ENCODE measurements at regions not wholly inside any gene's neighbourhood (a gene's known extent, or its start where the extent isn't known, plus 50 kb on each side); places are given as distances from the start of the nearest gene placed in this dataset.
A peak's percentile ranks its signal among the peaks of the same experiment; 100 is the strongest.
"Not testable (repeated sequence)": the region's sequence is repeated elsewhere in the genome, so short reads cannot be mapped to it uniquely, and the experiment has no call there.

GRCh38 chrY:18393633-18394032, 152.9 kb upstream of the HSFY1 start:
- H3K36me3 Mint-ChIP-seq (ENCODE audit: low read depth); H3K9me3 ChIP-seq (ENCODE audit: control insufficient read depth, low read length, poor library complexity, severe bottlenecking); H3K27ac Mint-ChIP-seq; H3K4me3 Mint-ChIP-seq; ATAC-seq; DNase-seq; H3K4me1 Mint-ChIP-seq; H3K27me3 Mint-ChIP-seq: not testable (repeated sequence)

DNA sequence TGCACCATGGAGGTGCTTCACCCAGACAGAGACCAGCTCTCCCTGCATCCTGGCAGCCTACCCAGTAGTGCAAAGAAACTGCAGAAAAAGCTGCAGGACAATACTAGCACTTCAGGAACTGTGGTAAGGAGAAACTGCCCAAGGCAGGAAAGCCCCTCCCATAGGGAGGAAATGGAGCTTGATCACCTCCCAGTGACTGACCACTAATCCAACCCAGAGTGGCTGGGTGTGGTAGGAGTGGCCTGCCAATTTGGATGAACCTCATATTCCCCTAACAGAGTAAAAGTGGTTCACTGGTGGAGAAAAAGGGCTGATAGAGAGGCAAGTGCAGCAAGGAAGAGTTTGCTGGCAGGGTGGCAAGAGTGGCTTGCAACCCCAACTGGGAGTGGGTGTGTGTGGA, 125.7 kb upstream of the HSFY1 start:
- not testable (repeated sequence) for H3K27ac Mint-ChIP-seq; DNase-seq; H3K9me3 ChIP-seq (ENCODE audit: control insufficient read depth, low read length, poor library complexity, severe bottlenecking); H3K36me3 Mint-ChIP-seq (ENCODE audit: low read depth); H3K4me3 Mint-ChIP-seq; ATAC-seq; H3K4me1 Mint-ChIP-seq; H3K27me3 Mint-ChIP-seq

- H3K27ac Mint-ChIP-seq; H3K36me3 Mint-ChIP-seq (ENCODE audit: low read depth); H3K9me3 ChIP-seq (ENCODE audit: control insufficient read depth, low read length, poor library complexity, severe bottlenecking); DNase-seq; H3K27me3 Mint-ChIP-seq; ATAC-seq; H3K4me1 Mint-ChIP-seq; H3K4me3 Mint-ChIP-seq: not testable (repeated sequence)
Measured at GRCh38 chrY:18421457-18421856, 125.1 kb upstream of the HSFY1 start.

- not testable (repeated sequence) for H3K27ac Mint-ChIP-seq, H3K4me3 Mint-ChIP-seq
- ATAC-seq = peak; percentile 65
Measured at GRCh38 chrY:18423970-18424608, 122.4 kb upstream of the HSFY1 start.

DNA sequence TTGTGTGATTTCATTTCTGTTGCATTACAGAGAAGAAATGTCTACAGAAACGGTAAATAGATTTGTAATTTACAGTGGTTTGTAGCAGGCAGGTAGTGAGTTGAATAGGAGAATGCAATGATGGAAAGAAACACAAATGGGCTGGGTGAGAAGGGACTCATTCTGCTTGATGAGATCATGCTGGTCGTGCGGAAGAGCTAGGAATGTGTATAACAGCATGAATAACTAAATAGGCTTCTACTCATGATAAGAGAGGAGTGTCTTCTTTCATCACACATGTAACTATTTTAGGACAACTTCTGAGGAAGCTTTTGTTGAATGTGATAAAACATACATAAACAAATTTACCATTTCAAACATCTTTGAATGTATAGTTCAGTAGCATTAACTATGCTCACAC, 113.0 kb upstream of the HSFY1 start:
- not testable (repeated sequence) for ATAC-seq, H3K4me3 Mint-ChIP-seq

More at GRCh38 chrY:18423970-18424608, 122.4 kb upstream of the HSFY1 start:
- not testable (repeated sequence) for H3K9me3 ChIP-seq (ENCODE audit: control insufficient read depth, low read length, poor library complexity, severe bottlenecking); H3K4me1 Mint-ChIP-seq; DNase-seq; H3K36me3 Mint-ChIP-seq (ENCODE audit: low read depth); H3K27me3 Mint-ChIP-seq

GRCh38 chrY:18445853-18446252, 100.7 kb upstream of the HSFY1 start:
- DNase-seq; H3K27me3 Mint-ChIP-seq; H3K36me3 Mint-ChIP-seq (ENCODE audit: low read depth); H3K4me1 Mint-ChIP-seq; H3K27ac Mint-ChIP-seq; H3K9me3 ChIP-seq (ENCODE audit: control insufficient read depth, low read length, poor library complexity, severe bottlenecking); H3K4me3 Mint-ChIP-seq: not testable (repeated sequence)
- ATAC-seq = peak; percentile 77

More for the DNA sequence above, 113.0 kb upstream of the HSFY1 start:
- not testable (repeated sequence) for H3K4me1 Mint-ChIP-seq; H3K36me3 Mint-ChIP-seq (ENCODE audit: low read depth); H3K27me3 Mint-ChIP-seq; DNase-seq; H3K9me3 ChIP-seq (ENCODE audit: control insufficient read depth, low read length, poor library complexity, severe bottlenecking); H3K27ac Mint-ChIP-seq

DNA sequence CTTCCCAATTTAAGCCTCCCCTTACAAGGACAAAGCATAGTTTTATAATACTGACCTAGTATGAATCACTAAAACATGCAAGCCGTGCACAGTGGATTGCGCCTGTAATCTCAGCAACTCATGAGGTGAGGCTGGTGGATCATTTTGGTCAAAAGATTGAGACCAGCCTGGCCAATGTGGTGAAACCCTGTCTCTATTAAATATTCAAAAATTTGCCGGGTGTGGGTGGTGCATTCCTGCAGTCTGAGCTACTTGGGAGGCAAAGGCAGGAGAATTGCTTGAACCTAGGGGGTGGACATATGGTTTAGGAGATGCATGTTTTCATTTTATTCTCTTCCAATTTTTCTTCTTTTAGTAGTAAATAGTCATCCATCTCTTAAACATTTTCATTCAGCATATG, 93.7 kb upstream of the HSFY1 start:
- H3K27ac Mint-ChIP-seq; ATAC-seq; DNase-seq; H3K4me3 Mint-ChIP-seq; H3K27me3 Mint-ChIP-seq; H3K36me3 Mint-ChIP-seq (ENCODE audit: low read depth); H3K4me1 Mint-ChIP-seq; H3K9me3 ChIP-seq (ENCODE audit: control insufficient read depth, low read length, poor library complexity, severe bottlenecking): not testable (repeated sequence)

DNA sequence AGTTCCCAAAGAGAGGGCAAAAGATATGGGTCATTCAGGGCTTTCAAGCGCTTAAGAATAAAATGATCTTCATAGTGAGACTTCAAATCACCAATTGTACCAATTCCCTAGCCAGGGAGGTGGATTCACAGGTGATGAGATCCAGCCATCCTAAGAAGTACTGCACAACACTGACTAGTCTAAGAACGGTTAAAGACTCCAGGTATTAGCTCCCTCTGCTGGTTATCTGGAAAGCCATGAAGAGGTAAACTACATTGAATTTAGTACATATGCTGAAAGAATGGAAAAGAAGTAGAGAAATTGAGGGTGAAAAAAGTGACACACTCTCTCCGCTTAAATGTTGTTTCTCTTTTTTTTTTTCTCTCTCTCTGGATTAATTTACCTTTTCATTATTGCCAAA, 87.4 kb upstream of the HSFY1 start:
- DNase-seq; H3K27ac Mint-ChIP-seq; H3K27me3 Mint-ChIP-seq; H3K9me3 ChIP-seq (ENCODE audit: control insufficient read depth, low read length, poor library complexity, severe bottlenecking); H3K4me3 Mint-ChIP-seq; H3K4me1 Mint-ChIP-seq; H3K36me3 Mint-ChIP-seq (ENCODE audit: low read depth); ATAC-seq: not testable (repeated sequence)

GRCh38 chrY:18461211-18461911, 85.2 kb upstream of the HSFY1 start:
- H3K4me1 Mint-ChIP-seq; DNase-seq; ATAC-seq; H3K9me3 ChIP-seq (ENCODE audit: control insufficient read depth, low read length, poor library complexity, severe bottlenecking); H3K36me3 Mint-ChIP-seq (ENCODE audit: low read depth); H3K4me3 Mint-ChIP-seq; H3K27me3 Mint-ChIP-seq; H3K27ac Mint-ChIP-seq: not testable (repeated sequence)

DNA sequence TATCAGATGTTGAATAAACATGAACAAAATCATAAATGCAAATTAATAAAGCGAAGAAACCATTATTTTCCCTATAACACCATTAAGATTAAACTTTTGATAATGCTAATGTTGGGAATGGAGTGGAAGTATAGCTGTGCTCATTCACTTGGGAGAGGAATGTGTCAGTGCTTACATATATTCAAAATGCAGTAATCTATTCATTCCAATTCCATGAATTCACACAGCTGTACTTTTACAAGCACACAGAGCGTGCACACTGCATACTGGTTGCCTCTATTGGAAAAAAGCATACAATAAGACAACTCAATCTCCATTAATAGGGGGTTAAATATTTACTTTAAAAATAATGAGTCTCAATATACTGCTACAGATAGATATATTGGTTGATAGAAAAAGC, 81.7 kb upstream of the HSFY1 start:
- H3K27ac Mint-ChIP-seq; H3K27me3 Mint-ChIP-seq; ATAC-seq; H3K36me3 Mint-ChIP-seq (ENCODE audit: low read depth); H3K4me3 Mint-ChIP-seq; H3K9me3 ChIP-seq (ENCODE audit: control insufficient read depth, low read length, poor library complexity, severe bottlenecking); H3K4me1 Mint-ChIP-seq; DNase-seq: not testable (repeated sequence)

DNA sequence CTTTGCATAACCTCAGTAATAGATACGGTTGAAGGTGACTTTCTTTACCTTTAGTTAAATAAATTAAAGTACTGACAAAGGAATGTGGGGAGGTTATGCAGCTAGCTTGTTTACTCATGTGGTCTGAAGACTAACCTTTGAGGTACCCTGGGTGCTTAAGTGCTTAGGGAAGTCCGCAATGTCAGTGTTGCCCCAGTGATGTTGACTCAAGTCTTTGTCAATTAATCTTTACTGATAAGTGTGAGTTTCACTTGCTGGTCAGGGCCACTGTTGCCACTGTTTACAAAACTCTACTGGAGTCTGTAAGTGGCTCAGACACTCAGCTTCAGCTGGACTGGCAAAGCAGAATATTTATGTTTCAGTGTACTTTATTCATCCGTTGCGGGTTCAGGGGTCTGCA, 79.9 kb upstream of the HSFY1 start:
- H3K27ac Mint-ChIP-seq; H3K4me1 Mint-ChIP-seq; ATAC-seq; DNase-seq; H3K36me3 Mint-ChIP-seq (ENCODE audit: low read depth); H3K9me3 ChIP-seq (ENCODE audit: control insufficient read depth, low read length, poor library complexity, severe bottlenecking); H3K4me3 Mint-ChIP-seq; H3K27me3 Mint-ChIP-seq: not testable (repeated sequence)

GRCh38 chrY:18483354-18483753, 63.2 kb upstream of the HSFY1 start:
- H3K36me3 Mint-ChIP-seq (ENCODE audit: low read depth); DNase-seq; H3K27ac Mint-ChIP-seq; H3K4me3 Mint-ChIP-seq; H3K9me3 ChIP-seq (ENCODE audit: control insufficient read depth, low read length, poor library complexity, severe bottlenecking); ATAC-seq; H3K27me3 Mint-ChIP-seq; H3K4me1 Mint-ChIP-seq: not testable (repeated sequence)

All from T-helper 17 cell (primary cell).